ENCODE measurements at regions not wholly inside any gene's neighbourhood (a gene's known extent, or its start where the extent isn't known, plus 50 kb on each side); places are given as distances from the start of the nearest gene placed in this dataset.

GRCh38 chr2:56502616-56503015, 318.8 kb downstream of the CCDC85A start:
- no peaks in the 10 kb centered on the region for H3K4me1 ChIP-seq
- 87 to 92% methylated on average over 2 of the region's 2 CpGs for WGBS, 2 donors (ENCODE audit: low coverage in 1 of 2)
- H3K27ac ChIP-seq, result no peak overlapping the region
- H3K27me3 ChIP-seq, result no peaks in the 10 kb centered on the region
- no peaks in the 10 kb centered on the region for H3K36me3 ChIP-seq
- ATAC-seq, result no peak
- peaks cover 0 to 7% (median 0%) of the 10 kb centered on the region in 3 donors for H3K9me3 ChIP-seq
- no peak overlapping the region for H3K4me3 ChIP-seq
- TF ChIP-seq CTCF (IDR thresholded peaks at IDR 0.05), result no peak
- TF ChIP-seq POLR2AphosphoS5 (IDR thresholded peaks at IDR 0.05), result no peak
- TF ChIP-seq EP300 (IDR thresholded peaks at IDR 0.05), result no peak
- no peak for TF ChIP-seq POLR2A (IDR thresholded peaks at IDR 0.05)

- no peak for TF ChIP-seq POLR2A (IDR thresholded peaks at IDR 0.05)
- no peak for TF ChIP-seq EP300 (IDR thresholded peaks at IDR 0.05)
- TF ChIP-seq POLR2AphosphoS5 (IDR thresholded peaks at IDR 0.05), result no peak
- no peaks in the 10 kb centered on the region for H3K9me3 ChIP-seq
- H3K36me3 ChIP-seq, result no peaks in the 10 kb centered on the region
- WGBS, 2 donors (ENCODE audit: low coverage in 1 of 2), result 57 to 84% methylated on average over 1 to 3 of the region's 3 CpGs
- H3K4me3 ChIP-seq, result no peak overlapping the region
- no peak overlapping the region for H3K27ac ChIP-seq
- no peak for ATAC-seq
- no peaks in the 10 kb centered on the region for H3K4me1 ChIP-seq
- H3K27me3 ChIP-seq, result no peaks in the 10 kb centered on the region
These were observed 322.1 kb downstream of the CCDC85A start for GRCh38 chr2:56505885-56506284.

- 71 to 100% methylated on average over 2 of the region's 2 CpGs for WGBS, 2 donors (ENCODE audit: low coverage in 1 of 2)
- Histone ChIP-seq H3K36me3 (no peaks in the 10 kb centered on the region), H3K4me3 (no peak overlapping the region), H3K27me3 (no peaks in the 10 kb centered on the region), H3K9me3 (no peaks in the 10 kb centered on the region), H3K27ac (no peak overlapping the region), H3K4me1 (no peaks in the 10 kb centered on the region)
- no peak for TF ChIP-seq CTCF (IDR thresholded peaks at IDR 0.05)
- no peak for TF ChIP-seq EP300 (IDR thresholded peaks at IDR 0.05)
- no peak for TF ChIP-seq POLR2AphosphoS5 (IDR thresholded peaks at IDR 0.05)
- no peak for TF ChIP-seq POLR2A (IDR thresholded peaks at IDR 0.05)
- no peak for ATAC-seq
These were observed 324.9 kb downstream of the CCDC85A start for GRCh38 chr2:56508662-56509061.

GRCh38 chr2:56510610-56511009, 326.8 kb downstream of the CCDC85A start:
- Histone ChIP-seq H3K27ac (no peak overlapping the region), H3K9me3 (no peaks in the 10 kb centered on the region), H3K4me3 (no peak overlapping the region), H3K4me1 (no peaks in the 10 kb centered on the region), H3K36me3 (no peaks in the 10 kb centered on the region), H3K27me3 (no peaks in the 10 kb centered on the region)
- WGBS, 2 donors (ENCODE audit: low coverage in 1 of 2), result 92% methylated on average over 2 of the region's 2 CpGs; no CpG with 5 or more reads in 1 of the 2 donors
- ATAC-seq, result no peak
- TF ChIP-seq EP300 (IDR thresholded peaks at IDR 0.05), result no peak

- no peaks in the 10 kb centered on the region for H3K36me3 ChIP-seq
- TF ChIP-seq EP300 (IDR thresholded peaks at IDR 0.05) (no peak), POLR2AphosphoS5 (IDR thresholded peaks at IDR 0.05) (no peak), POLR2A (IDR thresholded peaks at IDR 0.05) (no peak), CTCF (IDR thresholded peaks at IDR 0.05) (no peak)
- H3K9me3 ChIP-seq, result no peaks in the 10 kb centered on the region
- H3K4me3 ChIP-seq, result no peak overlapping the region
- ATAC-seq, result no peak
- no peak overlapping the region for H3K27ac ChIP-seq
- H3K4me1 ChIP-seq, result no peaks in the 10 kb centered on the region
- H3K27me3 ChIP-seq, result no peaks in the 10 kb centered on the region
These were observed 331.6 kb downstream of the CCDC85A start for GRCh38 chr2:56515399-56515798.

- H3K9me3 ChIP-seq, result peaks cover 0 to 4% (median 0%) of the 10 kb centered on the region in 3 donors
- whole genome bisulfite sequencing, 2 donors (ENCODE audit: low coverage in 1 of 2), result 0% methylated on average over 1 of the region's 1 CpG
- no peak overlapping the region for H3K4me3 ChIP-seq
- H3K36me3 ChIP-seq, result no peaks in the 10 kb centered on the region
- no peak for ATAC-seq
- no peaks in the 10 kb centered on the region for H3K4me1 ChIP-seq
- TF ChIP-seq POLR2A (IDR thresholded peaks at IDR 0.05), result no peak
- TF ChIP-seq CTCF (IDR thresholded peaks at IDR 0.05), result no peak
- no peak for TF ChIP-seq POLR2AphosphoS5 (IDR thresholded peaks at IDR 0.05)
- no peak for TF ChIP-seq EP300 (IDR thresholded peaks at IDR 0.05)
- H3K27ac ChIP-seq, result no peak overlapping the region
- H3K27me3 ChIP-seq, result no peaks in the 10 kb centered on the region
These were observed 336.0 kb downstream of the CCDC85A start for GRCh38 chr2:56519806-56520205.
